Keratinocyte (primary cell): ENCODE measurements at regions not wholly inside any gene's neighbourhood (a gene's known extent, or its start where the extent isn't known, plus 50 kb on each side); places are given as distances from the start of the nearest gene placed in this dataset.
A peak's percentile ranks its signal among the peaks of the same experiment; 100 is the strongest.

Source experiments
- DNase-seq: peaks from one replicate; pipeline ENCODE4 v3.0.0-alpha.2; 2011; ENCODE audit warnings: low read depth, missing footprints, low spot score
- FAIRE-seq: peaks from 2 replicates; lab custom pipeline; 2011; peaks lifted over from hg19 to GRCh38; lab: Jason Lieb, UNC
- H2AFZ ChIP-seq: 2 replicates; pipeline ENCODE4 v1.6.0; 2012; ENCODE audit warnings: low read length, control low read depth, inconsistent platforms; ENCODE audit not compliant: control insufficient read depth
- H3K27ac ChIP-seq: 2 replicates; pipeline ENCODE4 v1.5.1; 2011; ENCODE audit warnings: low read length; ENCODE audit not compliant: control insufficient read depth, insufficient read depth
- H3K27me3 ChIP-seq: 3 replicates; pipeline ENCODE4 v1.6.0; 2011; ENCODE audit warnings: low read length; ENCODE audit not compliant: control insufficient read depth, insufficient read depth; ENCODE audit errors: extremely low read depth
- H3K36me3 ChIP-seq, 2 experiments: 2 replicates in 1 of 2; 3 replicates in 1 of 2; pipeline ENCODE4 v1.5.1; 2011; ENCODE audit warnings: low read length in 2 of 2, mild to moderate bottlenecking in 1 of 2; ENCODE audit not compliant: control insufficient read depth in 2 of 2, insufficient read depth in 2 of 2; ENCODE audit errors: extremely low read depth in 1 of 2
- H3K4me1 ChIP-seq: 3 replicates; pipeline ENCODE4 v1.5.1; 2011; ENCODE audit warnings: low read length; ENCODE audit not compliant: control insufficient read depth, insufficient read depth; ENCODE audit errors: extremely low read depth
- H3K4me2 ChIP-seq: 3 replicates; pipeline ENCODE4 v1.6.0; 2011; ENCODE audit warnings: low read depth, low read length; ENCODE audit not compliant: control insufficient read depth, insufficient read depth; ENCODE audit errors: extremely low read depth
- H3K4me3 ChIP-seq, 3 experiments: fragments of 200-600 bp in 1 of 3; sonication (generic) in 1 of 3; 2 replicates in 2 of 3; 3 replicates in 1 of 3; pipeline ENCODE4 v1.5.1; 2011 to 2016; ENCODE audit warnings: low read length in 3 of 3, mild to moderate bottlenecking in 3 of 3, control low read depth in 2 of 3, inconsistent platforms in 1 of 3, low read depth in 1 of 3, mixed read lengths in 1 of 3, mixed run types in 1 of 3, moderate library complexity in 1 of 3; ENCODE audit not compliant: control insufficient read depth in 2 of 3, insufficient read depth in 2 of 3; ENCODE audit errors: extremely low read depth in 1 of 3
- H3K79me2 ChIP-seq: 2 replicates; pipeline ENCODE4 v1.6.0; 2012; ENCODE audit warnings: low read length; ENCODE audit not compliant: control insufficient read depth, insufficient read depth
- H3K9ac ChIP-seq: 3 replicates; pipeline ENCODE4 v1.6.0; 2011; ENCODE audit warnings: low read length; ENCODE audit not compliant: control insufficient read depth, insufficient read depth; ENCODE audit errors: extremely low read depth
- H3K9me1 ChIP-seq: 3 replicates; pipeline ENCODE4 v1.6.0; 2011; ENCODE audit warnings: low read length; ENCODE audit not compliant: control insufficient read depth, insufficient read depth; ENCODE audit errors: extremely low read depth
- H3K9me3 ChIP-seq: 2 replicates; pipeline ENCODE4 v1.5.1; 2012; ENCODE audit warnings: low read depth, low read length; ENCODE audit not compliant: control insufficient read depth
- H4K20me1 ChIP-seq: 3 replicates; pipeline ENCODE4 v1.6.0; 2011; ENCODE audit warnings: low read length; ENCODE audit not compliant: control insufficient read depth, insufficient read depth; ENCODE audit errors: extremely low read depth
- CTCF ChIP-seq, 3 experiments: IDR thresholded peaks in 1 of 3; conservative IDR thresholded peaks in 1 of 3; optimal IDR thresholded peaks in 1 of 3; 2 replicates in 2 of 3; 3 replicates in 1 of 3; pipeline versions ENCODE3 to v1.5.1; 2011; ENCODE audit warnings: low read length in 3 of 3, mild to moderate bottlenecking in 3 of 3, moderate library complexity in 2 of 3, control low read depth in 1 of 3, inconsistent platforms in 1 of 3; ENCODE audit not compliant: insufficient read depth in 2 of 3; ENCODE audit errors: extremely low read depth in 1 of 3
- EZH2 ChIP-seq: IDR thresholded peaks from one replicate; pipeline ENCODE4 v1.6.1; 2012; ENCODE audit warnings: inconsistent platforms, mild to moderate bottlenecking, low read length, moderate library complexity
- dilution Hi-C: fragments of 300-500 bp; cut with MboI; formaldehyde crosslinking; loops from one replicate; pipeline ENCODE4 v1.7.0; 2020; ENCODE audit warnings: low sequenced_read_pairs; ENCODE audit not compliant: extremely low pct_ligation_motif_present

- no peak overlapping the region for H2AFZ ChIP-seq
- peaks cover 8% of the 10 kb centered on the region for H3K9me3 ChIP-seq
- peaks cover 14% of the 10 kb centered on the region for H3K9me1 ChIP-seq
- H3K79me2 ChIP-seq: peaks cover 51% of the 10 kb centered on the region
- H3K9ac ChIP-seq: peak overlapping the region; percentile 57
- peaks cover 49% of the 10 kb centered on the region for H3K4me1 ChIP-seq
- dilution Hi-C loops: no loop called here
- no peak for DNase-seq
- peaks cover 16 to 25% of the 10 kb centered on the region in 2 experiments for H3K36me3 ChIP-seq
- TF ChIP-seq CTCF (optimal IDR thresholded peaks at IDR 0.05 in 1 of 3, IDR thresholded peaks at IDR 0.05 in 1 of 3, conservative IDR thresholded peaks at IDR 0.05 in 1 of 3; ENCODE audit: extremely low read depth in 1 of 3, insufficient read depth in 2 of 3, low read length in 3 of 3): no peak
- TF ChIP-seq EZH2: no peak
- peak overlapping the region in 1 of 3 experiments; percentile 28 for H3K4me3 ChIP-seq
- no peaks in the 10 kb centered on the region for H4K20me1 ChIP-seq
- no peak for FAIRE-seq
- peak overlapping the region; percentile 98 for H3K27ac ChIP-seq
- no peaks in the 10 kb centered on the region for H3K27me3 ChIP-seq
- H3K4me2 ChIP-seq: peak overlapping the region; percentile 78
Measured at GRCh38 chr17:72420775-72421127, 299.9 kb downstream of the SOX9 start.

GRCh38 chr17:72421128-72422092 is 300.6 kb downstream of the SOX9 start:
- Histone ChIP-seq H3K9ac (peak overlapping the region; percentile 71), H3K4me3 (peak overlapping the region in 2 of 3 experiments; percentile 24 to 41), H3K4me2 (peak overlapping the region; percentile 78), H3K9me3 (peaks cover 8% of the 10 kb centered on the region), H3K9me1 (peaks cover 14% of the 10 kb centered on the region), H3K27ac (peak overlapping the region; percentile 98), H2AFZ (no peak overlapping the region), H3K79me2 (peaks cover 54% of the 10 kb centered on the region), H3K36me3 (peaks cover 18 to 29% of the 10 kb centered on the region in 2 experiments), H3K27me3 (no peaks in the 10 kb centered on the region), H3K4me1 (peaks cover 44% of the 10 kb centered on the region), H4K20me1 (no peaks in the 10 kb centered on the region)
- dilution Hi-C loops: no loop called here
- DNase-seq (peak; percentile 89), FAIRE-seq (peak; percentile 94)
- no peak for TF ChIP-seq EZH2
- TF ChIP-seq CTCF (optimal IDR thresholded peaks at IDR 0.05 in 1 of 3, IDR thresholded peaks at IDR 0.05 in 1 of 3, conservative IDR thresholded peaks at IDR 0.05 in 1 of 3; ENCODE audit: extremely low read depth in 1 of 3, insufficient read depth in 2 of 3, low read length in 3 of 3): no peak
